Gastroesophageal sphincter (tissue), 4 donors: ENCODE measurements at regions not wholly inside any gene's neighbourhood (a gene's known extent, or its start where the extent isn't known, plus 50 kb on each side); places are given as distances from the start of the nearest gene placed in this dataset.

Source experiments
- ATAC-seq: fragments of 150-250 bp; one replicate; pipeline ENCODE4 v1.9.1; 2016; ENCODE audit warnings: mild to moderate bottlenecking, moderate library complexity
- H3K27ac ChIP-seq, 4 donors: fragments of 200-600 bp; sonication (generic) in 3 of 4; 1 replicate in 3 of 4; 2 replicates in 1 of 4; pipeline ENCODE4 v1.5.1; 2016 to 2019
- H3K27me3 ChIP-seq: fragments of 200-600 bp; sonication (generic); one replicate; pipeline ENCODE4 v1.5.1; 2019
- H3K36me3 ChIP-seq, 2 donors: fragments of 200-600 bp; sonication (generic); one replicate each; pipeline ENCODE4 v1.5.1; 2019; ENCODE audit warnings: control low read depth in 1 of 2
- H3K4me1 ChIP-seq, 3 donors: fragments of 200-600 bp; sonication (generic); 1 replicate in 2 of 3; 2 replicates in 1 of 3; pipeline ENCODE4 v1.5.1; 2016 to 2019; ENCODE audit warnings: control low read depth in 2 of 3
- H3K4me3 ChIP-seq, 2 donors: fragments of 200-600 bp; sonication (generic); one replicate each; pipeline ENCODE4 v1.5.1; 2019; ENCODE audit warnings: mild to moderate bottlenecking in 1 of 2, moderate library complexity in 1 of 2
- H3K9me3 ChIP-seq, 3 donors: fragments of 200-600 bp; sonication (generic); one replicate each; pipeline ENCODE4 v1.5.1; 2017 to 2019; ENCODE audit warnings: control low read depth in 2 of 3
- CTCF ChIP-seq, 4 experiments: fragments of 200-600 bp in 2 of 4; fragments of 450-650 bp in 2 of 4; sonication (generic) in 1 of 4; IDR thresholded peaks; one replicate each; pipeline ENCODE4 v1.5.1; 2017 to 2019; ENCODE audit warnings: antibody characterized with exemption in 4 of 4, mild to moderate bottlenecking in 2 of 4, moderate library complexity in 2 of 4
- EP300 ChIP-seq: sonication (generic); formaldehyde crosslinking; IDR thresholded peaks from one replicate; pipeline ENCODE4 v1.6.1; 2017; ENCODE audit warnings: antibody characterized with exemption, mild to moderate bottlenecking
- POLR2A ChIP-seq, 2 donors: fragments of 450-650 bp; IDR thresholded peaks; one replicate each; pipeline ENCODE4 v1.6.1; 2017; ENCODE audit warnings: antibody characterized with exemption in 2 of 2, mild to moderate bottlenecking in 2 of 2, moderate library complexity in 1 of 2
- POLR2AphosphoS5 ChIP-seq: sonication (generic); formaldehyde crosslinking; IDR thresholded peaks from one replicate; pipeline ENCODE4 v1.6.1; 2017; ENCODE audit warnings: antibody characterized with exemption
- WGBS, 2 donors: methylation state at CpG; one replicate each; pipeline ENCODE4 v1.1.5; 2018; ENCODE audit warnings: low coverage in 1 of 2; 5-methylcytosine and 5-hydroxymethylcytosine counted together

GRCh38 chr6:167652042-167652700 is 174.5 kb upstream of the AFDN start:
- Histone ChIP-seq H3K4me3 (no peak overlapping the region), H3K36me3 (no peaks in the 10 kb centered on the region), H3K9me3 (no peaks in the 10 kb centered on the region), H3K27ac (no peak overlapping the region), H3K4me1 (peaks cover 0 to 11% (median 0%) of the 10 kb centered on the region in 3 donors), H3K27me3 (peaks cover 27% of the 10 kb centered on the region)
- 80 to 88% methylated on average over 10 to 20 of the region's 23 CpGs for WGBS, 2 donors
- no peak for ATAC-seq
- TF ChIP-seq CTCF (IDR thresholded peaks at IDR 0.05) (no peak), EP300 (no peak), POLR2A (IDR thresholded peaks at IDR 0.05) (no peak), POLR2AphosphoS5 (no peak)

GRCh38 chr6:167652701-167653095 is 174.0 kb upstream of the AFDN start:
- H3K4me1 ChIP-seq, result peaks cover 0 to 10% (median 0%) of the 10 kb centered on the region in 3 donors
- TF ChIP-seq POLR2AphosphoS5 (no peak), EP300 (no peak), POLR2A (IDR thresholded peaks at IDR 0.05) (no peak), CTCF (IDR thresholded peaks at IDR 0.05) (no peak)
- peaks cover 27% of the 10 kb centered on the region for H3K27me3 ChIP-seq
- 58 to 65% methylated on average over 9 of the region's 13 CpGs for WGBS, 2 donors
- H3K4me3 ChIP-seq, result no peak overlapping the region
- H3K27ac ChIP-seq, result no peak overlapping the region
- H3K36me3 ChIP-seq, result no peaks in the 10 kb centered on the region
- no peak for ATAC-seq
- no peaks in the 10 kb centered on the region for H3K9me3 ChIP-seq

GRCh38 chr6:167653561-167653960 is 173.2 kb upstream of the AFDN start:
- peaks cover 0 to 7% (median 0%) of the 10 kb centered on the region in 3 donors for H3K4me1 ChIP-seq
- 89 to 92% methylated on average over 13 to 16 of the region's 23 CpGs for WGBS, 2 donors
- no peak overlapping the region for H3K27ac ChIP-seq
- ATAC-seq, result no peak
- H3K9me3 ChIP-seq, result no peaks in the 10 kb centered on the region
- TF ChIP-seq POLR2A (IDR thresholded peaks at IDR 0.05), result no peak
- TF ChIP-seq EP300, result no peak
- no peak overlapping the region for H3K4me3 ChIP-seq
- no peaks in the 10 kb centered on the region for H3K36me3 ChIP-seq
- peaks cover 20% of the 10 kb centered on the region for H3K27me3 ChIP-seq

GRCh38 chr6:167654389-167654788 is 172.3 kb upstream of the AFDN start:
- Histone ChIP-seq H3K4me1 (peaks cover 0 to 7% (median 0%) of the 10 kb centered on the region in 3 donors), H3K27me3 (peaks cover 14% of the 10 kb centered on the region), H3K36me3 (no peaks in the 10 kb centered on the region), H3K4me3 (no peak overlapping the region), H3K9me3 (no peaks in the 10 kb centered on the region), H3K27ac (no peak overlapping the region)
- 92 to 96% methylated on average over 4 of the region's 4 CpGs for WGBS, 2 donors
- ATAC-seq, result no peak
- no peak for TF ChIP-seq POLR2A (IDR thresholded peaks at IDR 0.05)
- TF ChIP-seq EP300, result no peak
- no peak for TF ChIP-seq CTCF (IDR thresholded peaks at IDR 0.05)
- TF ChIP-seq POLR2AphosphoS5, result no peak

GRCh38 chr6:167655174-167655821 is 171.4 kb upstream of the AFDN start:
- no peaks in the 10 kb centered on the region for H3K36me3 ChIP-seq
- ATAC-seq, result no peak
- WGBS, 2 donors, result 86 to 91% methylated on average over 4 of the region's 4 CpGs
- TF ChIP-seq EP300, result no peak
- no peak for TF ChIP-seq POLR2A (IDR thresholded peaks at IDR 0.05)
- peaks cover 0 to 11% (median under 1%) of the 10 kb centered on the region in 3 donors for H3K4me1 ChIP-seq
- no peaks in the 10 kb centered on the region for H3K9me3 ChIP-seq
- no peak overlapping the region for H3K27ac ChIP-seq
- no peak overlapping the region for H3K4me3 ChIP-seq
- peaks cover 8% of the 10 kb centered on the region for H3K27me3 ChIP-seq

GRCh38 chr6:167658106-167658505 is 168.6 kb upstream of the AFDN start:
- Histone ChIP-seq H3K36me3 (no peaks in the 10 kb centered on the region), H3K4me1 (peaks cover 0 to 28% (median 16%) of the 10 kb centered on the region in 3 donors), H3K4me3 (no peak overlapping the region), H3K9me3 (no peaks in the 10 kb centered on the region), H3K27me3 (no peaks in the 10 kb centered on the region), H3K27ac (no peak overlapping the region)
- 80 to 87% methylated on average over 1 to 4 of the region's 5 CpGs for WGBS, 2 donors
- ATAC-seq, result no peak
- no peak for TF ChIP-seq EP300
- no peak for TF ChIP-seq CTCF (IDR thresholded peaks at IDR 0.05)
- no peak for TF ChIP-seq POLR2A (IDR thresholded peaks at IDR 0.05)
- TF ChIP-seq POLR2AphosphoS5, result no peak
